SU-DHL-6 (cell line): ENCODE measurements at regions not wholly inside any gene's neighbourhood (a gene's known extent, or its start where the extent isn't known, plus 50 kb on each side); places are given as distances from the start of the nearest gene placed in this dataset.

Source experiments
- H2AFZ ChIP-seq: fragments of 200-600 bp; sonication (generic); 2 replicates; pipeline ENCODE4 v1.6.1; 2014; ENCODE audit warnings: low read depth, mild to moderate bottlenecking, moderate library complexity, mixed read lengths, antibody characterized with exemption, low read length; ENCODE audit not compliant: severe bottlenecking
- H3F3A ChIP-seq: fragments of 200-600 bp; shearing (Covaris generic); 2 replicates; pipeline ENCODE4 v1.6.0; 2016; ENCODE audit warnings: antibody characterized with exemption, mild to moderate bottlenecking; ENCODE audit not compliant: insufficient read depth
- H3K27ac ChIP-seq: fragments of 200-600 bp; sonication (generic); 2 replicates; pipeline ENCODE4 v1.5.1; 2016; ENCODE audit warnings: low read depth, mild to moderate bottlenecking, low read length, moderate library complexity, mixed read lengths
- H3K27me3 ChIP-seq: fragments of 200-600 bp; sonication (generic), shearing (Covaris generic); 2 replicates; pipeline ENCODE4 v1.6.0; 2014; ENCODE audit warnings: mild to moderate bottlenecking, low read length
- H3K36me3 ChIP-seq: fragments of 200-600 bp; sonication (generic); 2 replicates; pipeline ENCODE4 v1.6.1; 2014; ENCODE audit warnings: mild to moderate bottlenecking, low read length, mixed read lengths
- H3K4me2 ChIP-seq: fragments of 300-600, 200-600 bp; shearing (Covaris generic), sonication (generic); 2 replicates; pipeline ENCODE4 v1.6.0; 2014; ENCODE audit warnings: low read length, low read depth, mild to moderate bottlenecking; ENCODE audit not compliant: poor library complexity, severe bottlenecking
- H3K4me3 ChIP-seq: fragments of 200-600 bp; sonication (generic); 2 replicates; pipeline ENCODE4 v1.5.1; 2014; ENCODE audit warnings: antibody characterized with exemption, low read length, mild to moderate bottlenecking, mixed read lengths; ENCODE audit not compliant: insufficient read depth, poor library complexity, severe bottlenecking
- H3K79me2 ChIP-seq: fragments of 200-600 bp; sonication (generic); 2 replicates; pipeline ENCODE4 v1.6.1; 2014; ENCODE audit warnings: mild to moderate bottlenecking, low read length, moderate library complexity; ENCODE audit not compliant: insufficient read depth
- H3K9ac ChIP-seq: fragments of 200-600 bp; sonication (generic); 2 replicates; pipeline ENCODE4 v1.7.0; 2014; ENCODE audit warnings: mild to moderate bottlenecking, low read length
- H3K9me2 ChIP-seq: fragments of 200-600 bp; sonication (generic); replicated peaks from 2 replicates; pipeline ENCODE4 v1.6.1; 2014; ENCODE audit warnings: low read length; ENCODE audit not compliant: insufficient read depth
- H3K9me3 ChIP-seq: fragments of 200-600 bp; sonication (generic); 2 replicates; pipeline ENCODE4 v1.6.1; 2014; ENCODE audit warnings: low read length, mixed read lengths; ENCODE audit not compliant: insufficient read depth
- H4K20me1 ChIP-seq: fragments of 200-600 bp; sonication (generic); 2 replicates; pipeline ENCODE4 v1.6.1; 2014; ENCODE audit warnings: low read depth, mild to moderate bottlenecking, antibody characterized with exemption, low read length, moderate library complexity, mixed read lengths
- EZH2phosphoT487 ChIP-seq: fragments of 200-600 bp; sonication (generic), shearing (Covaris generic); conservative IDR thresholded peaks from 2 replicates; pipeline ENCODE4 v1.6.1; 2018; ENCODE audit warnings: mild to moderate bottlenecking, antibody characterized with exemption, low read length, moderate library complexity, mixed read lengths
- TF ChIP-seq, protein P1 (sequence below): fragments of 200-600 bp; sonication (generic); IDR thresholded peaks from one replicate; pipeline ENCODE4 v1.5.1; 2017; ENCODE audit warnings: antibody characterized with exemption, mild to moderate bottlenecking, low read length, moderate library complexity; ENCODE audit not compliant: insufficient read depth, poor library complexity, severe bottlenecking

DNA sequence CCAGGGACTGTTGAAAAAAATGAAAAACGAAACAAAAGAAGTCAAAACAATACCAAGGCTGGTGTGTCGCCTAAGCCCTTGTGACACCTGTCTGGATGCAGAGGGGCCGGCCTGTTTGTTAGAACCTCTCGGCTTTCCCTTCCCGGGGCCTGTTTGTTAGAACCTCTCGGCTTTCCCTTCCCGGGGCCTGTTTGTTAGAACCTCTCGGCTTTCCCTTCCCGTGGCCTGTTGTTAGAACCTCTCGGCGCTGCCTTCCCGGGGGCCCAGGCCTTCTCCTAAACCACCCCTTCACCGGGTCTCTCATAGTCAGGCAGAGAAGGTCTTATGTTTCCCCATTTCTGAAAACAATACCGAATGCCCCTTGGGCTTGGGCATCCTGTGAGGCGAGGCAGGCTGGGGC is 180.0 kb downstream of the BANP start:
- H3K9me3 ChIP-seq = no peaks in the 10 kb centered on the region
- no peak overlapping the region for H3K9ac ChIP-seq
- H3K79me2 ChIP-seq = no peaks in the 10 kb centered on the region
- no peaks in the 10 kb centered on the region for H4K20me1 ChIP-seq
- no peak overlapping the region for H3K4me3 ChIP-seq
- no peaks in the 10 kb centered on the region for H3F3A ChIP-seq
- TF ChIP-seq, protein P1, sequence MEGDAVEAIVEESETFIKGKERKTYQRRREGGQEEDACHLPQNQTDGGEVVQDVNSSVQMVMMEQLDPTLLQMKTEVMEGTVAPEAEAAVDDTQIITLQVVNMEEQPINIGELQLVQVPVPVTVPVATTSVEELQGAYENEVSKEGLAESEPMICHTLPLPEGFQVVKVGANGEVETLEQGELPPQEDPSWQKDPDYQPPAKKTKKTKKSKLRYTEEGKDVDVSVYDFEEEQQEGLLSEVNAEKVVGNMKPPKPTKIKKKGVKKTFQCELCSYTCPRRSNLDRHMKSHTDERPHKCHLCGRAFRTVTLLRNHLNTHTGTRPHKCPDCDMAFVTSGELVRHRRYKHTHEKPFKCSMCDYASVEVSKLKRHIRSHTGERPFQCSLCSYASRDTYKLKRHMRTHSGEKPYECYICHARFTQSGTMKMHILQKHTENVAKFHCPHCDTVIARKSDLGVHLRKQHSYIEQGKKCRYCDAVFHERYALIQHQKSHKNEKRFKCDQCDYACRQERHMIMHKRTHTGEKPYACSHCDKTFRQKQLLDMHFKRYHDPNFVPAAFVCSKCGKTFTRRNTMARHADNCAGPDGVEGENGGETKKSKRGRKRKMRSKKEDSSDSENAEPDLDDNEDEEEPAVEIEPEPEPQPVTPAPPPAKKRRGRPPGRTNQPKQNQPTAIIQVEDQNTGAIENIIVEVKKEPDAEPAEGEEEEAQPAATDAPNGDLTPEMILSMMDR = no peak
- no peak for TF ChIP-seq EZH2phosphoT487
- no peak overlapping the region for H2AFZ ChIP-seq
- H3K9me2 ChIP-seq = no peaks in the 10 kb centered on the region
- no peaks in the 10 kb centered on the region for H3K36me3 ChIP-seq
- H3K4me2 ChIP-seq = no peak overlapping the region
- no peak overlapping the region for H3K27ac ChIP-seq
- H3K27me3 ChIP-seq = no peaks in the 10 kb centered on the region

DNA sequence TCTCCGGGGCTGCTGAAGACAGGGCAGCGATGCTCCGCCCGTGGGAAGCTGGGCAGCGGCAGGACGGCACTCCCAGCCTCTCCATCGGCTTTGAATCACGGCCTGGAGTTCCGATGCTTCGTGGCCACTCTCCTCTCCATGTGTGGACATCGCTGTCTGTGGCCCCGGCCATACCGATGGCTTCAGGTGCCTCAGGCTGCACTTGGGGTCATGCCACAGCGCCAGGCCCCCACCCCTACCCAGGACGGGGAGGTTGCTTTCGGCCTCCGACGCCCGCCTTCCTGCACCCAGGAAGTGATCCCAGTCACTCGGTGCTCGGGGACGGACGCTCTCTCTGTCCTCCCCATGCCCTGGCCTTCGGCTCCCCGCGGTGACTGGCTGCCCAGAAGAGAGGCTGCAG is 180.7 kb downstream of the BANP start:
- H3F3A ChIP-seq = no peaks in the 10 kb centered on the region
- H3K27me3 ChIP-seq = no peaks in the 10 kb centered on the region
- H3K79me2 ChIP-seq = no peaks in the 10 kb centered on the region
- no peaks in the 10 kb centered on the region for H4K20me1 ChIP-seq
- H2AFZ ChIP-seq = no peak overlapping the region
- no peak overlapping the region for H3K4me3 ChIP-seq
- H3K9me3 ChIP-seq = no peaks in the 10 kb centered on the region
- TF ChIP-seq, protein P1 = no peak
- no peak for TF ChIP-seq EZH2phosphoT487
- no peak overlapping the region for H3K9ac ChIP-seq
- no peaks in the 10 kb centered on the region for H3K36me3 ChIP-seq
- no peaks in the 10 kb centered on the region for H3K9me2 ChIP-seq
- no peak overlapping the region for H3K27ac ChIP-seq
- H3K4me2 ChIP-seq = no peak overlapping the region

DNA sequence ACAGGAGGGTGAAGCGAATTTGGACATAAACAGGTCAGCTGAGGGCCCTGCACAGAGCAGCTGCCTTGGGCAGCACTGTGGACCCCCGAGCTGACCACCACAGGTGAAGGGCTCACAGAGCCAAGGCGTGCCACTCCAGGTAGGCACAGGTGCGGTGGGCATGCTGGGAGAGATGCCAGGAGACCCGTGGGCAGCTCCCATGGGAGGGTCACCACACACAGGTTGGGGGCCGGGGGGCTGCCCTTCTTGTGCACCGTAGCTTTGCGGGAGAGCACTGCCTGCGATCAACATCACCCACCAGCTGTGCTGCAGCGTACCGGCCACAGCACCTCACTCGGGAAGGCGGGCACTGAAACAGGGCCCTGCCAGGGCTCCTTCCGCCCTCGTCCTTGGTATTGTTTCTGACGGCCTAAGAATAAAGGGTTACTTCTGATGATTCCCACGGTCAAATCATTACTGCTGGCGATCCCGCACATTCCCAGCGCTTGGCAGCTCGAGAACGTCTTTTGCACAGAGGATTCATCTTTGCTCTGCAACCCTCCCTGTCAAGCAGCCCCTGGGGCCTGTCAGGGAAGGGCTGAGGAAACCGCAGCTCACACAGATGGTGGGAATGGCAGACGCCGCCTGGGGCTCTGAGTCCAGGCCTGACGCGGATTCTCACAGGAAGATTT is 181.7 kb downstream of the BANP start:
- no peak overlapping the region for H2AFZ ChIP-seq
- no peaks in the 10 kb centered on the region for H3F3A ChIP-seq
- no peaks in the 10 kb centered on the region for H3K27me3 ChIP-seq
- TF ChIP-seq EZH2phosphoT487 = no peak
- TF ChIP-seq, protein P1 = no peak
- no peak overlapping the region for H3K27ac ChIP-seq
- H3K36me3 ChIP-seq = no peaks in the 10 kb centered on the region
- H3K9ac ChIP-seq = no peak overlapping the region
- no peaks in the 10 kb centered on the region for H4K20me1 ChIP-seq
- H3K9me3 ChIP-seq = no peaks in the 10 kb centered on the region
- H3K4me3 ChIP-seq = no peak overlapping the region
- no peak overlapping the region for H3K4me2 ChIP-seq
- H3K79me2 ChIP-seq = no peaks in the 10 kb centered on the region
- no peaks in the 10 kb centered on the region for H3K9me2 ChIP-seq
